ENCODE measurements at regions not wholly inside any gene's neighbourhood (a gene's known extent, or its start where the extent isn't known, plus 50 kb on each side); places are given as distances from the start of the nearest gene placed in this dataset.

GRCh38 chr13:22253107-22253506 is 582.2 kb downstream of the FGF9 start:
- no peak overlapping the region for H3K4me3 ChIP-seq
- no peak overlapping the region for H3K27ac ChIP-seq
- DNase-seq (no peak), ATAC-seq (no peak)
- no peaks in the 10 kb centered on the region for H3K36me3 ChIP-seq
- no peaks in the 10 kb centered on the region for H3K9me3 ChIP-seq
- intact Hi-C loops (cut with DNase I; ENCODE audit: low total_unique reads): no loop called here
- no peaks in the 10 kb centered on the region for H3K4me1 ChIP-seq
- in situ Hi-C loops (cut with MboI; ENCODE audit: low sequenced_read_pairs in 4 of 4): no loop called here
- TF ChIP-seq CTCF (IDR thresholded peaks at IDR 0.05 in 4 of 5, conservative IDR thresholded peaks at IDR 0.05 in 1 of 5) (no peak), POLR2A (IDR thresholded peaks at IDR 0.05) (no peak)
- no peaks in the 10 kb centered on the region for H3K27me3 ChIP-seq

GRCh38 chr13:22256111-22256639 is 585.3 kb downstream of the FGF9 start:
- in situ Hi-C loops (cut with MboI; ENCODE audit: low sequenced_read_pairs in 4 of 4): no loop called here
- H3K9me3 ChIP-seq: no peaks in the 10 kb centered on the region
- H3K27me3 ChIP-seq: no peaks in the 10 kb centered on the region
- DNase-seq (no peak), ATAC-seq (no peak)
- no peak overlapping the region for H3K4me3 ChIP-seq
- intact Hi-C loops (cut with DNase I; ENCODE audit: low total_unique reads): no loop called here
- TF ChIP-seq POLR2A (IDR thresholded peaks at IDR 0.05): no peak
- no peaks in the 10 kb centered on the region for H3K36me3 ChIP-seq
- H3K27ac ChIP-seq: no peak overlapping the region
- H3K4me1 ChIP-seq: no peaks in the 10 kb centered on the region

- no peak for ATAC-seq
- no peaks in the 10 kb centered on the region for H3K4me1 ChIP-seq
- TF ChIP-seq CTCF (IDR thresholded peaks at IDR 0.05 in 4 of 5, conservative IDR thresholded peaks at IDR 0.05 in 1 of 5) (no peak), POLR2A (IDR thresholded peaks at IDR 0.05) (no peak)
- H3K4me3 ChIP-seq: no peak overlapping the region
- H3K27ac ChIP-seq: no peak overlapping the region
- intact Hi-C loops (cut with DNase I; ENCODE audit: low total_unique reads): no loop called here
- H3K36me3 ChIP-seq: no peaks in the 10 kb centered on the region
- DNase-seq: no peak
- in situ Hi-C loops (cut with MboI; ENCODE audit: low sequenced_read_pairs in 4 of 4): no loop called here
- H3K9me3 ChIP-seq: no peaks in the 10 kb centered on the region
- no peaks in the 10 kb centered on the region for H3K27me3 ChIP-seq
These were observed 591.4 kb downstream of the FGF9 start for GRCh38 chr13:22262001-22262885.

GRCh38 chr13:22263185-22263584 is 592.3 kb downstream of the FGF9 start:
- TF ChIP-seq POLR2A (IDR thresholded peaks at IDR 0.05) (no peak), CTCF (IDR thresholded peaks at IDR 0.05 in 4 of 5, conservative IDR thresholded peaks at IDR 0.05 in 1 of 5) (no peak)
- Histone ChIP-seq H3K4me1 (no peaks in the 10 kb centered on the region), H3K27ac (no peak overlapping the region), H3K27me3 (no peaks in the 10 kb centered on the region), H3K36me3 (no peaks in the 10 kb centered on the region), H3K9me3 (no peaks in the 10 kb centered on the region), H3K4me3 (no peak overlapping the region)
- in situ Hi-C loops (cut with MboI; ENCODE audit: low sequenced_read_pairs in 4 of 4): no loop called here
- ATAC-seq (no peak), DNase-seq (no peak)
- intact Hi-C loops (cut with DNase I; ENCODE audit: low total_unique reads): no loop called here

- Histone ChIP-seq H3K4me3 (no peak overlapping the region), H3K27ac (no peak overlapping the region), H3K9me3 (no peaks in the 10 kb centered on the region), H3K36me3 (no peaks in the 10 kb centered on the region), H3K27me3 (no peaks in the 10 kb centered on the region), H3K4me1 (no peaks in the 10 kb centered on the region)
- in situ Hi-C loops (cut with MboI; ENCODE audit: low sequenced_read_pairs in 4 of 4) (no loop called here), intact Hi-C loops (cut with DNase I; ENCODE audit: low total_unique reads) (no loop called here)
- no peak for TF ChIP-seq CTCF (IDR thresholded peaks at IDR 0.05 in 4 of 5, conservative IDR thresholded peaks at IDR 0.05 in 1 of 5)
- no peak for TF ChIP-seq POLR2A (IDR thresholded peaks at IDR 0.05)
- no peak for DNase-seq
- ATAC-seq: no peak
These were observed 594.7 kb downstream of the FGF9 start for GRCh38 chr13:22265563-22265962.

Data from gastrocnemius medialis (tissue), 4 donors.